B cell (primary cell): ENCODE measurements at regions not wholly inside any gene's neighbourhood (a gene's known extent, or its start where the extent isn't known, plus 50 kb on each side); places are given as distances from the start of the nearest gene placed in this dataset.

Experiments used
- ATAC-seq: fragments of 200-7000 bp; cut with Tn5 transposase; one replicate; pipeline ENCODE4 v1.10.0; 2021; ENCODE audit warnings: low read depth, mild to moderate bottlenecking, moderate number of reproducible peaks, moderate library complexity
- CTCF ChIA-PET: fragments of 350-600 bp; sonication (Branson Sonifier 250); formaldehyde crosslinking; loops from one replicate; lab custom pipeline; 2021; ENCODE audit warnings: antibody characterized with exemption, inconsistent platforms; lab: Charles Lee
- POLR2A ChIA-PET: fragments of 350-600 bp; sonication (Branson Sonifier 250); formaldehyde crosslinking; loops from one replicate; lab custom pipeline; 2021; ENCODE audit warnings: antibody characterized with exemption; lab: Charles Lee
- DNase-seq: peaks from one replicate; pipeline ENCODE4 v3.0.0; 2013
- H2AFZ ChIP-seq: 2 replicates; pipeline ENCODE4 v1.6.1; 2012; ENCODE audit warnings: mild to moderate bottlenecking, low read depth, low read length; ENCODE audit not compliant: insufficient read depth, poor library complexity, severe bottlenecking
- H3K27ac ChIP-seq, 2 donors: 1 replicate in 1 of 2; 2 replicates in 1 of 2; pipeline ENCODE4 v1.5.1; 2012 to 2013; ENCODE audit warnings: low read length in 2 of 2, mild to moderate bottlenecking in 2 of 2, moderate library complexity in 1 of 2
- H3K27me3 ChIP-seq, 4 experiments: fragments of 200-600 bp in 1 of 4; sonication (generic) in 1 of 4; replicated peaks in 1 of 4; 1 replicate in 2 of 4; 2 replicates in 2 of 4; pipeline versions ENCODE4 v1.6.1 to v1.7.0; 2013 to 2016; ENCODE audit warnings: low read length in 3 of 4, mild to moderate bottlenecking in 2 of 4, mixed read lengths in 1 of 4, moderate library complexity in 1 of 4; ENCODE audit not compliant: insufficient read depth in 4 of 4, control insufficient read depth in 3 of 4; ENCODE audit errors: control extremely low read depth in 1 of 4
- H3K36me3 ChIP-seq, 2 experiments: replicated peaks in 1 of 2; 1 replicate in 1 of 2; 2 replicates in 1 of 2; pipeline versions ENCODE4 v1.6.1 to v1.7.1; 2013; ENCODE audit warnings: low read length in 1 of 2; ENCODE audit not compliant: insufficient read depth in 2 of 2, control insufficient read depth in 1 of 2; ENCODE audit errors: control extremely low read depth in 1 of 2, extremely low read depth in 1 of 2
- H3K4me1 ChIP-seq, 2 donors: fragments of 200-600 bp in 1 of 2; sonication (generic) in 1 of 2; 1 replicate in 1 of 2; 2 replicates in 1 of 2; pipeline versions ENCODE4 v1.5.1 to v1.6.1; 2013 to 2017; ENCODE audit warnings: low read length in 2 of 2; ENCODE audit not compliant: control insufficient read depth in 2 of 2, insufficient read depth in 2 of 2
- H3K4me2 ChIP-seq: replicated peaks from 2 replicates; pipeline ENCODE3; 2012; ENCODE audit warnings: mild to moderate bottlenecking, low read depth, low read length; ENCODE audit not compliant: poor library complexity, severe bottlenecking
- H3K4me3 ChIP-seq, 5 experiments: fragments of 200-600 bp in 1 of 5; sonication (generic) in 1 of 5; 1 replicate in 3 of 5; 2 replicates in 2 of 5; pipeline versions ENCODE4 v1.5.1 to v1.7.0; 2011 to 2016; ENCODE audit warnings: low read length in 4 of 5, mild to moderate bottlenecking in 4 of 5, low read depth in 2 of 5, control low read depth in 1 of 5, moderate library complexity in 1 of 5; ENCODE audit not compliant: insufficient read depth in 1 of 5; ENCODE audit errors: control extremely low read depth in 1 of 5, extremely low read depth in 1 of 5
- H3K79me2 ChIP-seq: fragments of 200-600 bp; sonication (generic); one replicate; pipeline ENCODE4 v1.6.0; 2016; ENCODE audit warnings: low read length; ENCODE audit not compliant: control insufficient read depth, insufficient read depth
- H3K9ac ChIP-seq: fragments of 200-600 bp; sonication (generic); 2 replicates; pipeline ENCODE4 v1.6.1; 2017; ENCODE audit warnings: mild to moderate bottlenecking, low read length, moderate library complexity
- H3K9me3 ChIP-seq, 3 donors: one replicate each; pipeline versions ENCODE4 v1.6.1 to v1.7.1; 2013; ENCODE audit warnings: low read length in 2 of 3; ENCODE audit not compliant: control insufficient read depth in 2 of 3, insufficient read depth in 1 of 3; ENCODE audit errors: control extremely low read depth in 1 of 3
- H4K20me1 ChIP-seq: 2 replicates; pipeline ENCODE4 v1.6.0; 2012; ENCODE audit warnings: mild to moderate bottlenecking, low read length; ENCODE audit not compliant: insufficient read depth, control insufficient read depth, poor library complexity, severe bottlenecking
- H3K27ac Mint-ChIP-seq: one replicate; pipeline ENCODE4 v1.8.0; 2021; ENCODE audit warnings: mixed read lengths
- H3K27me3 Mint-ChIP-seq: one replicate; pipeline ENCODE4 v1.8.0; 2021; ENCODE audit warnings: mixed read lengths
- H3K4me1 Mint-ChIP-seq: one replicate; pipeline ENCODE4 v1.8.0; 2021; ENCODE audit warnings: mixed read lengths
- H3K4me3 Mint-ChIP-seq: one replicate; pipeline ENCODE4 v1.8.0; 2021; ENCODE audit warnings: mixed read lengths
- H3K9me3 Mint-ChIP-seq: one replicate; pipeline ENCODE4 v1.8.0; 2022; ENCODE audit warnings: mixed read lengths; ENCODE audit not compliant: insufficient read depth
- EZH2 ChIP-seq: IDR thresholded peaks from 2 replicates; pipeline ENCODE4 v1.6.1; 2012; ENCODE audit warnings: borderline replicate concordance, low read depth, mild to moderate bottlenecking, moderate library complexity, low read length; ENCODE audit not compliant: insufficient read depth, poor library complexity, severe bottlenecking
- WGBS: methylation state at CpG from one replicate; pipeline ENCODE4 v1.1.5; 2013; ENCODE audit warnings: missing lambda C conversion rate; ENCODE audit not compliant: insufficient coverage; 5-methylcytosine and 5-hydroxymethylcytosine counted together
- intact Hi-C: fragments of 100-400 bp; cut with micrococcal nuclease; formaldehyde crosslinking; loops from one replicate; pipeline ENCODE4 v1.10.0; 2022
- TF ChIP-seq, protein P1 (sequence below): fragments of 200-600 bp; IDR thresholded peaks from one replicate; pipeline ENCODE4 v1.8.0; 2022; ENCODE audit warnings: antibody characterized with exemption, mild to moderate bottlenecking

DNA sequence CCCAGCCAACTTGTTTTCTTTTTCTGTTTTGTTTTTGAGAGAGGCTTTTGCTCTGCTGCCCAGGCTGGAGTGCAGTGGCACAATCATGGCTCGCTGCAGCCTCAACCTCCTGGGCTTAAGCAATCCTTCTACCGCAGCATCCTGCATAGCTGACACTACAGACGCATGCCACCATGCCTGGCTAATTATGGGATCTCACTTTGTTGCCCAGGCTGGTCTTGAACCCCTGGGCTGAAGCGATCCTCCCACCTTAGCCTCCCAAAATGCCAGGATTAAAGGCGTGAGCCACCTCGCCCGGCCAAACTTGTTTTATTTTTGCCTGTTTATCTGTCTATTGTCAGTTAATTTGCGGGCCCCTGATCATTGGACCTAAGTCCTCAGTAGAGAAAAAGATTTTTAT is 61.6 kb upstream of the MSH6 start:
- Mint-ChIP-seq H3K4me3 (no peak overlapping the region), H3K27ac (no peak overlapping the region), H3K27me3 (no peaks in the 10 kb centered on the region), H3K9me3 (peaks cover 2% of the 10 kb centered on the region), H3K4me1 (peaks cover 63% of the 10 kb centered on the region)
- no peak for DNase-seq
- Histone ChIP-seq H3K9ac (no peak overlapping the region), H4K20me1 (no peaks in the 10 kb centered on the region), H3K9me3 (peaks cover 0 to 16% (median 0%) of the 10 kb centered on the region in 3 donors), H2AFZ (no peak overlapping the region), H3K27me3 (peaks cover 0 to 2% (median 0%) of the 10 kb centered on the region in 4 experiments), H3K4me1 (peaks cover 64 to 94% of the 10 kb centered on the region in 2 donors), H3K4me2 (no peak overlapping the region), H3K27ac (no peak overlapping the region), H3K79me2 (no peaks in the 10 kb centered on the region), H3K36me3 (no peaks in the 10 kb centered on the region), H3K4me3 (no peak overlapping the region)
- WGBS, result 96% methylated on average over 4 of the region's 8 CpGs
- no peak for ATAC-seq
- TF ChIP-seq EZH2, result no peak
- TF ChIP-seq, protein P1, sequence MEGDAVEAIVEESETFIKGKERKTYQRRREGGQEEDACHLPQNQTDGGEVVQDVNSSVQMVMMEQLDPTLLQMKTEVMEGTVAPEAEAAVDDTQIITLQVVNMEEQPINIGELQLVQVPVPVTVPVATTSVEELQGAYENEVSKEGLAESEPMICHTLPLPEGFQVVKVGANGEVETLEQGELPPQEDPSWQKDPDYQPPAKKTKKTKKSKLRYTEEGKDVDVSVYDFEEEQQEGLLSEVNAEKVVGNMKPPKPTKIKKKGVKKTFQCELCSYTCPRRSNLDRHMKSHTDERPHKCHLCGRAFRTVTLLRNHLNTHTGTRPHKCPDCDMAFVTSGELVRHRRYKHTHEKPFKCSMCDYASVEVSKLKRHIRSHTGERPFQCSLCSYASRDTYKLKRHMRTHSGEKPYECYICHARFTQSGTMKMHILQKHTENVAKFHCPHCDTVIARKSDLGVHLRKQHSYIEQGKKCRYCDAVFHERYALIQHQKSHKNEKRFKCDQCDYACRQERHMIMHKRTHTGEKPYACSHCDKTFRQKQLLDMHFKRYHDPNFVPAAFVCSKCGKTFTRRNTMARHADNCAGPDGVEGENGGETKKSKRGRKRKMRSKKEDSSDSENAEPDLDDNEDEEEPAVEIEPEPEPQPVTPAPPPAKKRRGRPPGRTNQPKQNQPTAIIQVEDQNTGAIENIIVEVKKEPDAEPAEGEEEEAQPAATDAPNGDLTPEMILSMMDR, result no peak
- CTCF ChIA-PET, result no interaction called here
- intact Hi-C loops, result loop anchor here (5.0 kb wide), 1 partner anchor 186 kb away; the partner anchor contains the start of gene FBXO11
- POLR2A ChIA-PET, result no interaction called here

DNA sequence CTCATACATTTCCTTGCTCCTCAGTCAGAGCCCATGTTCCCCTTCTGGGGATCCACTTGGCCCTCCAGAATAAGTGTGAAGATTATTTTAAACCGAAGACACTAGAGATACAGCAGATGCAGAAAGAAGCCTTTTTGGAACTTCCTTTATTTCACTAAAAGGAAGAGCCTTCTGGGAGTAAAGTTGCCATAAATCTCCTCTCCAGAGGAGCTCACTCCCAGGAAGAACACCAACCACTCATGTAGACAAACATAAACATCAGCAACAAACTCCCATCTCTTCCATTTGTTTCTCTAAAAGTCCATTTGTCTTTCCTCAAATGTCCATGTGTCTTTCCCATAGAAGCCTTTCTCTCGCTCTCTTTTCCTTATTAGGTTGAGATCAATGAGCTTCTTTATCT is 62.4 kb upstream of the MSH6 start:
- Mint-ChIP-seq H3K27ac (peak overlapping the region; percentile 43), H3K27me3 (no peaks in the 10 kb centered on the region), H3K4me1 (peaks cover 59% of the 10 kb centered on the region), H3K4me3 (peak overlapping the region; percentile 24), H3K9me3 (peaks cover 2% of the 10 kb centered on the region)
- H3K27ac ChIP-seq, result no peak overlapping the region
- no peaks in the 10 kb centered on the region for H4K20me1 ChIP-seq
- TF ChIP-seq, protein P1, result no peak
- no peak for TF ChIP-seq EZH2
- intact Hi-C loops, result loop anchor here (5.0 kb wide), 1 partner anchor 187 kb away; the partner anchor contains the start of gene FBXO11
- no peaks in the 10 kb centered on the region for H3K36me3 ChIP-seq
- no peak overlapping the region for H3K4me3 ChIP-seq
- no peak for ATAC-seq
- POLR2A ChIA-PET, result interaction anchor here (0.6 to 0.7 kb wide), 2 partner anchors 37 to 77 kb away, joined by 3 to 4 read pairs; no protein-coding TSS in a partner anchor
- H3K27me3 ChIP-seq, result peaks cover 0 to 2% (median 0%) of the 10 kb centered on the region in 4 experiments
- H3K79me2 ChIP-seq, result no peaks in the 10 kb centered on the region
- no peak for DNase-seq
- H3K4me2 ChIP-seq, result no peak overlapping the region
- WGBS, result no CpG with 5 or more reads among the region's 2 CpGs
- H3K9me3 ChIP-seq, result peaks cover 0 to 16% (median 0%) of the 10 kb centered on the region in 3 donors
- CTCF ChIA-PET, result no interaction called here
- peaks cover 60 to 88% of the 10 kb centered on the region in 2 donors for H3K4me1 ChIP-seq
- H2AFZ ChIP-seq, result no peak overlapping the region
- no peak overlapping the region for H3K9ac ChIP-seq
